Vagina (tissue), 2 donors: ENCODE measurements at regions not wholly inside any gene's neighbourhood (a gene's known extent, or its start where the extent isn't known, plus 50 kb on each side); places are given as distances from the start of the nearest gene placed in this dataset.
"Not testable (repeated sequence)": the region's sequence is repeated elsewhere in the genome, so short reads cannot be mapped to it uniquely, and the experiment has no call there.

Source experiments
- DNase-seq, 2 donors: peaks; one replicate each; pipeline ENCODE4 v3.0.0-alpha.2; 2017; ENCODE audit errors: extremely low spot score in 2 of 2
- H3K27ac ChIP-seq: fragments of 200-600 bp; sonication (generic); one replicate; pipeline ENCODE4 v1.5.1; 2019
- H3K27me3 ChIP-seq: fragments of 200-600 bp; sonication (generic); one replicate; pipeline ENCODE4 v1.5.1; 2019
- H3K36me3 ChIP-seq, 2 donors: fragments of 200-600 bp; sonication (generic); one replicate each; pipeline ENCODE4 v1.5.1; 2017 to 2019
- H3K4me1 ChIP-seq: fragments of 200-600 bp; sonication (generic); one replicate; pipeline ENCODE4 v1.5.1; 2019
- H3K4me3 ChIP-seq, 2 donors: fragments of 200-600 bp; sonication (generic); 1 replicate in 1 of 2; 2 replicates in 1 of 2; pipeline ENCODE4 v1.5.1; 2016 to 2019
- H3K9me3 ChIP-seq: fragments of 200-600 bp; sonication (generic); one replicate; pipeline ENCODE4 v1.5.1; 2019
- CTCF ChIP-seq, 3 experiments: fragments of 450-650 bp in 2 of 3; fragments of 200-600 bp in 1 of 3; sonication (generic) in 1 of 3; IDR thresholded peaks; one replicate each; pipeline ENCODE4 v1.5.1; 2017 to 2019; ENCODE audit warnings: antibody characterized with exemption in 3 of 3, mild to moderate bottlenecking in 2 of 3, moderate library complexity in 2 of 3
- POLR2A ChIP-seq, 2 donors: fragments of 450-650 bp; IDR thresholded peaks; one replicate each; pipeline ENCODE4 v1.6.1; 2017; ENCODE audit warnings: antibody characterized with exemption in 2 of 2, mild to moderate bottlenecking in 2 of 2, moderate library complexity in 2 of 2
- POLR2AphosphoS5 ChIP-seq, 2 donors: sonication (generic); formaldehyde crosslinking; IDR thresholded peaks; one replicate each; pipeline ENCODE4 v1.9.0; 2017; ENCODE audit warnings: antibody characterized with exemption in 2 of 2, mild to moderate bottlenecking in 2 of 2, low read depth in 1 of 2; ENCODE audit not compliant: insufficient read depth in 1 of 2
- intact Hi-C: fragments of 100-400 bp; cut with DNase I; formaldehyde crosslinking; loops from one replicate; pipeline ENCODE4 v1.15.1; 2023

DNA sequence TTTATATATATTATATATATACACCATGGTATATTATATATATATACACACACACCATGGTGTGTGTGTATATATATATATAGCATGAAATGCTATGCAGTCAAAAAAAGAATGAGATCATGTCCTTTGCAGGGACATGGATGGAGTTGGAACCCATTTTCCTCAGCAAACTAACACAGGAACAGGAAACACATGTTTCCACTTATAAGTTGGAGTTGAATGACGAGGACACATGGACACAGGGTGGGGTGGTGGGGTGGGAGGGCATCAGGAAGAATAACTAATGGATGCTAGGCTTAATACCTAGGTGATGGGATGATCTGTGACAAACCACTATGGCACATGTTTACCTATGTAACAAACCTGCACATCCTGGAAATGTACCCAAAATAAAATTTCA, 293.6 kb upstream of the NDST3 start:
- Histone ChIP-seq H3K4me3 (no peak overlapping the region), H3K27me3 (no peaks in the 10 kb centered on the region), H3K9me3 (no peaks in the 10 kb centered on the region), H3K27ac (no peak overlapping the region), H3K4me1 (no peaks in the 10 kb centered on the region), H3K36me3 (no peaks in the 10 kb centered on the region)
- no peak for DNase-seq
- TF ChIP-seq CTCF (IDR thresholded peaks at IDR 0.05): no peak
- TF ChIP-seq POLR2AphosphoS5 (IDR thresholded peaks at IDR 0.05; ENCODE audit: insufficient read depth in 1 of 2, low read depth in 1 of 2): no peak
- no peak for TF ChIP-seq POLR2A (IDR thresholded peaks at IDR 0.05)
- intact Hi-C loops: no loop called here

DNA sequence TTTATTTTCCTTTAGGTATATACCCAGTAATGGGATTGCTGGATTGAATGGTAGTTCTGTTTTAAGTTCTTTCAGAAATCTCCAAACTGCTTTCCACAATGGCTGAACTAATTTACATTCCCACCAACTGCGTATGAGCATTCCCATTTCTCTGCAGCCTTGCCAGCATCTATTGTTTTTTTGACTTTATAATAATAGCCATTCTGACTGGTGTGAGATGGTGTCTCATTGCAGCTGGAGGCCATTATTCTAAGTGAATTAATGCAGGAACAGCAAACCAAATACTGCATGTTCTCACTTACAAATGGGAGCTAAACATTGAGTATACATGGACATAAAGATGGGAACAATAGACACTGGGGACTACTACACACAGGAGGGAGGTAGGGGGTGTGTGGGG, 288.9 kb upstream of the NDST3 start:
- H3K4me3 ChIP-seq, H3K27me3 ChIP-seq, DNase-seq, H3K36me3 ChIP-seq, H3K4me1 ChIP-seq, H3K9me3 ChIP-seq, H3K27ac ChIP-seq, intact Hi-C loops: not testable (repeated sequence)

DNA sequence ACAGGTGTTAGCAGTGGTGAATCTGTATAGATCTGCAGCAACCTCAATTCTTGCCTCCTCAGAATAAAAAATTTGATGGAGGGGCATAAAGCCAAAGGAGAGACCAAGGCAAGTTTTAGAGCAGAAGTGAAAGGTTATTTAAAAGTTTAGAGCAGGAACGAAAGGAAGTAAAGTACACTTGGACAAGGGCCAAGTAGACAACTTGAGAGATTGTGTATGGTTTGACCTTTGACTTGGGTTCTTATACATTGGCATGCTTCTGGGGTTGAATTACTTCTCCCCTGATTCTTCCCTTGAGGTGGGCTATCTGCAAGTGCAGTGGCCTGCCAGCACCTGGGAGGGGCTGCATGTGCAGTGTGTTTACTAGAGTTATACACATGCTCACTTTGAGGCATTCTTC, 278.8 kb upstream of the NDST3 start:
- DNase-seq: no peak
- no peaks in the 10 kb centered on the region for H3K27me3 ChIP-seq
- no peak overlapping the region for H3K4me3 ChIP-seq
- H3K4me1 ChIP-seq: no peaks in the 10 kb centered on the region
- H3K36me3 ChIP-seq: no peaks in the 10 kb centered on the region
- no peak overlapping the region for H3K27ac ChIP-seq
- intact Hi-C loops: no loop called here
- H3K9me3 ChIP-seq: no peaks in the 10 kb centered on the region
- no peak for TF ChIP-seq CTCF (IDR thresholded peaks at IDR 0.05)
- TF ChIP-seq POLR2A (IDR thresholded peaks at IDR 0.05): no peak
- no peak for TF ChIP-seq POLR2AphosphoS5 (IDR thresholded peaks at IDR 0.05; ENCODE audit: insufficient read depth in 1 of 2, low read depth in 1 of 2)

- TF ChIP-seq CTCF (IDR thresholded peaks at IDR 0.05) (no peak), POLR2A (IDR thresholded peaks at IDR 0.05) (no peak), POLR2AphosphoS5 (IDR thresholded peaks at IDR 0.05; ENCODE audit: insufficient read depth in 1 of 2, low read depth in 1 of 2) (no peak)
- intact Hi-C loops: no loop called here
- no peak overlapping the region for H3K4me3 ChIP-seq
- no peaks in the 10 kb centered on the region for H3K9me3 ChIP-seq
- H3K27ac ChIP-seq: no peak overlapping the region
- H3K4me1 ChIP-seq: no peaks in the 10 kb centered on the region
- no peaks in the 10 kb centered on the region for H3K36me3 ChIP-seq
- no peak for DNase-seq
- no peaks in the 10 kb centered on the region for H3K27me3 ChIP-seq
Measured at GRCh38 chr4:117768610-117769009, 265.7 kb upstream of the NDST3 start.

GRCh38 chr4:117770269-117771102, 263.8 kb upstream of the NDST3 start:
- no peak for DNase-seq
- intact Hi-C loops: no loop called here
- Histone ChIP-seq H3K36me3 (no peaks in the 10 kb centered on the region), H3K27me3 (no peaks in the 10 kb centered on the region), H3K4me1 (no peaks in the 10 kb centered on the region), H3K9me3 (no peaks in the 10 kb centered on the region), H3K27ac (no peak overlapping the region), H3K4me3 (no peak overlapping the region)
- TF ChIP-seq POLR2A (IDR thresholded peaks at IDR 0.05): no peak

GRCh38 chr4:117771647-117772337, 262.5 kb upstream of the NDST3 start:
- TF ChIP-seq CTCF (IDR thresholded peaks at IDR 0.05) (no peak), POLR2AphosphoS5 (IDR thresholded peaks at IDR 0.05; ENCODE audit: insufficient read depth in 1 of 2, low read depth in 1 of 2) (no peak), POLR2A (IDR thresholded peaks at IDR 0.05) (no peak)
- intact Hi-C loops: no loop called here

More at GRCh38 chr4:117771647-117772337, 262.5 kb upstream of the NDST3 start:
- Histone ChIP-seq H3K36me3 (no peaks in the 10 kb centered on the region), H3K4me3 (no peak overlapping the region), H3K27ac (no peak overlapping the region), H3K9me3 (no peaks in the 10 kb centered on the region), H3K4me1 (no peaks in the 10 kb centered on the region), H3K27me3 (no peaks in the 10 kb centered on the region)
- no peak for DNase-seq
